ENCODE measurements at regions not wholly inside any gene's neighbourhood (a gene's known extent, or its start where the extent isn't known, plus 50 kb on each side); places are given as distances from the start of the nearest gene placed in this dataset.
"Not testable (repeated sequence)": the region's sequence is repeated elsewhere in the genome, so short reads cannot be mapped to it uniquely, and the experiment has no call there.

- DNase-seq (ENCODE audit: low read depth): no peak
Observed at GRCh38 chr17:37859451-37859850, 64.8 kb upstream of the TBC1D3K start.

GRCh38 chr17:37858391-37858790 is 65.8 kb upstream of the TBC1D3K start:
- not testable (repeated sequence) for DNase-seq (ENCODE audit: low read depth)

- no peak for DNase-seq (ENCODE audit: low read depth)
Observed at GRCh38 chr17:37856245-37856644, 68.0 kb upstream of the TBC1D3K start.

GRCh38 chr17:37849617-37849972 is 74.6 kb upstream of the TBC1D3K start:
- peak; percentile 79 for DNase-seq (ENCODE audit: low read depth)

- peak; percentile 98 for DNase-seq (ENCODE audit: low read depth)
Observed at GRCh38 chr17:37848690-37849616, 75.3 kb upstream of the TBC1D3K start.

- DNase-seq (ENCODE audit: low read depth): no peak
Observed at GRCh38 chr17:37847811-37848331, 76.3 kb upstream of the TBC1D3K start.

GRCh38 chr17:37847102-37847501 is 77.1 kb upstream of the TBC1D3K start:
- DNase-seq (ENCODE audit: low read depth): no peak

- no peak for DNase-seq (ENCODE audit: low read depth)
Observed at GRCh38 chr17:37844977-37845293, 79.3 kb upstream of the TBC1D3K start.

GRCh38 chr17:37844158-37844976 is 79.8 kb upstream of the TBC1D3K start:
- no peak for DNase-seq (ENCODE audit: low read depth)

- DNase-seq (ENCODE audit: low read depth): peak; percentile 91
Observed at GRCh38 chr17:37842401-37842800, 81.8 kb upstream of the TBC1D3K start.

- DNase-seq (ENCODE audit: low read depth): no peak
Observed at GRCh38 chr17:37841232-37841631, 83.0 kb upstream of the TBC1D3K start.

- no peak for DNase-seq (ENCODE audit: low read depth)
Observed at GRCh38 chr17:37840576-37840975, 83.6 kb upstream of the TBC1D3K start.

- DNase-seq (ENCODE audit: low read depth): no peak
Observed at GRCh38 chr17:37839196-37839978, 84.8 kb upstream of the TBC1D3K start.

- DNase-seq (ENCODE audit: low read depth): no peak
Observed at GRCh38 chr17:37838276-37838675, 85.9 kb upstream of the TBC1D3K start.

- DNase-seq (ENCODE audit: low read depth): no peak
Observed at GRCh38 chr17:37836593-37836992, 87.6 kb upstream of the TBC1D3K start.

GRCh38 chr17:37834168-37834567 is 89.3 kb upstream of the HNF1B start:
- DNase-seq (ENCODE audit: low read depth): no peak

GRCh38 chr17:37833237-37833859 is 88.5 kb upstream of the HNF1B start:
- no peak for DNase-seq (ENCODE audit: low read depth)

- DNase-seq (ENCODE audit: low read depth): no peak
Observed at GRCh38 chr17:37831986-37832385, 87.1 kb upstream of the HNF1B start.

- peak; percentile 42 for DNase-seq (ENCODE audit: low read depth)
Observed at GRCh38 chr17:37831492-37831891, 86.6 kb upstream of the HNF1B start.

- peak; percentile 87 for DNase-seq (ENCODE audit: low read depth)
Observed at GRCh38 chr17:37830151-37830993, 85.5 kb upstream of the HNF1B start.
